Occipital lobe (tissue), 1 donor: ENCODE measurements at regions not wholly inside any gene's neighbourhood (a gene's known extent, or its start where the extent isn't known, plus 50 kb on each side); places are given as distances from the start of the nearest gene placed in this dataset.
"Not testable (repeated sequence)": the region's sequence is repeated elsewhere in the genome, so short reads cannot be mapped to it uniquely, and the experiment has no call there.

ENCODE experiments used
- DNase-seq: peaks from one replicate; lab custom pipeline; 2025; lab: John Stamatoyannopoulos, UW

DNA sequence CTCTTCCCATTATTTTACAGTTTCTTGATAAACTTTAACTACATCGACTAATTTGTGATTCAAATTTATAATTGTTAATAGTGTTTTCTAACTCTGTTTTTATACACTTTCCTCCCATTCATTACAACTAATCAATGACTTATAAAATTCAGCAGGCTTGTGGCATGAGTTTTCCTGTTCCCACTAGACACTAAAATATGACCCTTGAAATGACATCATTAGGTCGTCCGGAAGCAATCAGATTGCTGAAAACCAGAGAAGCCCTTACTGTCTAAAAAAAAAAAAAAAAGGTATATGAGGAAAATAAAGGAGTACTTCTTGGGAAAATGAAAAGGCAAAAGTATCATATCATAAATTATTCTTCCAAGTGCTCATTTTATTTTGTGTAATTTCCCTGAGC, 553.7 kb downstream of the ZNF608 start:
- DNase-seq: no peak

- DNase-seq: no peak
Measured at GRCh38 chr5:124185716-124186115, 560.7 kb downstream of the ZNF608 start.

- no peak for DNase-seq
Measured at GRCh38 chr5:124182133-124182532, 564.3 kb downstream of the ZNF608 start.

DNA sequence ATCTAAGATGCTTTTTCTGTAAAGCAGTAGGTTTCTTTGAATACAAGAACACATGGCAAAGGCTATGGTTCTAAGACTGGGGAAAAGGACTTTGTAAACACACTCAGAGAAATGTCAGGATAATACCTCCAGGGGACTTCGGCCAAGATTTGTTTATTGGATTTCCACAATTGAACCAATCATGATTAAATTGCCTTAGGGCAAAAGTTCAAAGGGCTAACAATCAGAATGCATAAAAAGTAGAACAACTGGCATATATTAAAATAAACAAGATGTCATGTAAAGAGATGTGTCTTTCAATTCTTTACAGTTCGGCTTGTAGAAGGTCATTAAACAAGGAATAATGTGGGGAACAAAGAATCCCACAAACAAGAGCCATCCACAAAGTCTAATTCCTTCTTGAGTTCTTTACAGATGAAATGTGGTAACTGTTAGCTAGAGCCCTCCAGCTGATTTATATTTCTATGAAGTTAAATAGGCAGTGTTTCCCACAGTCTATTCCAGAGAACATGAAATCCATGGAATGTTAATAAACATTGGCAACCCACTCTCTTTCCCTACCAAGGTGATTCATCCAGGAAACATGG, 565.5 kb downstream of the ZNF608 start:
- no peak for DNase-seq

DNA sequence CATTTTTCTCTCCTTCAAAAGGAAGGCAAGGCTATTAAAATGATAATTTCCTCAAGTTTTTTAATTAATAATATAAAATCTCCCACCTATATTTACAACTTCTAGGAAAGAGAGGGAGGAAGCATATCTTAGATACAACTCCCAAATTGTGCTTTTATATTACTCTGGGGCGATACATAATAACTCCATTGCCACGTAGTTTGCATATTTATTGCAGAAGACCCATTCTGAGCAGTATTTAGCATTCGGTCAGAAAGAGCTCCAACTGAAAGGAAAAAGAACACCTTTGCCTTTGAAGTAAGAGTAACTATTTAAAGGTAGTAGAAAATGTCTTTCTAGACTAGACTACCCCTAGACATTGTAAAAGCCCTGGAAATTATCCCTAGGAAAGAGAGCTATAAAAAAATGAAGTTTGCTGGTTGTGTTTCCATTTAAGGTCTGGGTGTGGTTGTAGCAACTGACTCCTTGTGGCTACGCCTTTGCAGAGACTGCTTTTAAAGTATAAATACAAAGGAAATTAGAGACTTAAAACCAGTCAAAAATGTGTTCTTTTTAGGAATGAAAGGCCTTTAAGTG, 566.1 kb downstream of the ZNF608 start:
- DNase-seq: no peak

DNA sequence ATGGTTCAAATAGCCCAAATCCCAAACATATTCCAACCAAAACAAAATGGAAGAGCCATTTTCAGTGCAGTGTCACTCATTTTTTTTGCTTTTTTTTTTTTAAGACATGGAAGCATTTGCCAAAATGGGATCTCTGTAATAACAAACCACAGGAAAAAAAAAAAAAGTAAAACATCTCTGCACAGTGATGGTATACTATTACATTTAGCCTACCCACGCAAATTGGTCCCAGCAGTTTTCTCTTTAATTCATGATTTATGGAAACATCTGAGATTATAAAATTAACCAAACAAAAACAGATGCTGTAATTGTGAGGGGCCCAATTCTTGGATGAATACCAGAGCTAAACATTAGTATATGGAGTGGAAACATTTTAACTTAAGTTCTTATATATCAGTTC, 566.6 kb downstream of the ZNF608 start:
- no peak for DNase-seq

- no peak for DNase-seq
Measured at GRCh38 chr5:124178050-124178449, 568.4 kb downstream of the ZNF608 start.

DNA sequence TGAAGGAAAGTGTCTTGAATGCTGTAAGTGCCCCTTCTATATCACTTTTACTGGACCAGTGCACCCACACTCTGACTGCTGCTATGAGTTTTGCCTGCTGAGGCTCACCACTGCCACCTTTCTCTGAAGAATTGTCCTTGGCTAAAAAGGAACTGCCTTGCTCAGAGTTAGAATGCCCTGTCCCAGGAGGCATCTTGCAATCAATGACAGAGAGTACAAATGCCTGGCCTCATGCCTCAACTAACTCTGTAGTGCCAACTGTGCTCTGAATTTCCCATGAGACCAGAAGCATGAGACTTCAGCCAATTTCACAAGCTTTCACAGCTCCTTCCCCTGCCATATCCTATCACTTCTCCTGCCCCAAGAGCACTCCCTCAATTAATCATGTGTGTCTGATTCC, 569.7 kb downstream of the ZNF608 start:
- DNase-seq: no peak

DNA sequence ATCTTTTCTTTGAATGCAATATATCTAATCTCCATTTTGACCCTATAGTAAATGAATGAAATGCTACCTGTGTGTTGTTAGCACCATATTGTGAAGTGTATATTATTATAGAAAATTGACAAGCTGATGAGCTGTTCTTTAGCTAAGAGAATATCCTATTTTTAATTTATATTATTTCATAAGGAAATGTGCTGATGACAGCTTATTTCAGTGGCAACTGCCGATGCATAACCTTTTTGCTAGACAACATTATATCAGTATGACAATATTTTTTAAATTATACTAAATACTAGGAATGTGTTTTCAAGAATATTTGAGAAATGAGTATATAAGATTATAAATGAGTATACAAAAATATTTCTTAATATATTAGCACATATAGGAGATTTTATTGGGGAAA, 573.1 kb downstream of the ZNF608 start:
- DNase-seq: no peak

- no peak for DNase-seq
Measured at GRCh38 chr5:124172389-124173003, 573.9 kb downstream of the ZNF608 start.

- not testable (repeated sequence) for DNase-seq
Measured at GRCh38 chr5:124168093-124168492, 578.3 kb downstream of the ZNF608 start.

GRCh38 chr5:124162767-124163532, 583.5 kb downstream of the ZNF608 start:
- peak; percentile 83 for DNase-seq

- no peak for DNase-seq
Measured at GRCh38 chr5:124161266-124161665, 585.2 kb downstream of the ZNF608 start.

- no peak for DNase-seq
Measured at GRCh38 chr5:124160265-124160664, 586.2 kb downstream of the ZNF608 start.

GRCh38 chr5:124157320-124157719, 589.1 kb downstream of the ZNF608 start:
- no peak for DNase-seq

GRCh38 chr5:124156415-124156996, 589.9 kb downstream of the ZNF608 start:
- DNase-seq: no peak

DNA sequence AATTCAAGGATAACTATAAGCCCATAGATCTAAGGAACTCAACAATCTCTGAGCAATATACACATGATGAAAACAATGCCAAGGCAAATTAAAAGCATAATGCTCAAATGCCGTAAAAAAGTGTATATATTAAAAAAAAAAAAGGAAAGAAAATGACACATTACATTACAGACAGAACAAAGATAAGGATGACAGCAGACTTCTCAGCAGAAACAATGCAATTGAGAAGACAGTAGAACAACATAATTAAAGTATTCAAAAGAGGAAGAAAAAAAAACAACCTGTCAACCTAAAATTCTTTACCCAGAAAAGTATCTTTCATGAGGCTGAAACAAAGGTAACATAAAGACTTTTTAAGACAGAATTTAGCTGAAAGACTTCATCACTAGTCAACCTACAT, 591.7 kb downstream of the ZNF608 start:
- DNase-seq: no peak

DNA sequence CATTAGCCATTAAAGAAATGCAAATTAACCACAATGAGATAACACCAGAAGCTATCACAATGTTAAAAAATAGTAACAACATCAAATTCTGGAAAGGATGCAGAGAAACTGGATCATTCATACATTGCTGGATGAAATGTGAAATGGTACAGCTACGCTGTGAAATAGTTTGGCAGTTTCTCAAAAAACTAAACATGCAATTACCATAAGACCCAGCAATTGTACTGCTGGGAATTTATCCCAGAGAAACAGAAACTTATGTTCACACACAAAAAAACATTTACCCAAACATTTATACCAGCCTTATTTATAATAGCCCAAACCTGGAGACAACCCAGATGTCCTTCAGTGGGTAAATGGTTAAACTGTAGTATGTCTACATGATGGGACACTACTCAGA, 592.9 kb downstream of the ZNF608 start:
- no peak for DNase-seq

- DNase-seq: no peak
Measured at GRCh38 chr5:124148574-124148973, 597.9 kb downstream of the ZNF608 start.

DNA sequence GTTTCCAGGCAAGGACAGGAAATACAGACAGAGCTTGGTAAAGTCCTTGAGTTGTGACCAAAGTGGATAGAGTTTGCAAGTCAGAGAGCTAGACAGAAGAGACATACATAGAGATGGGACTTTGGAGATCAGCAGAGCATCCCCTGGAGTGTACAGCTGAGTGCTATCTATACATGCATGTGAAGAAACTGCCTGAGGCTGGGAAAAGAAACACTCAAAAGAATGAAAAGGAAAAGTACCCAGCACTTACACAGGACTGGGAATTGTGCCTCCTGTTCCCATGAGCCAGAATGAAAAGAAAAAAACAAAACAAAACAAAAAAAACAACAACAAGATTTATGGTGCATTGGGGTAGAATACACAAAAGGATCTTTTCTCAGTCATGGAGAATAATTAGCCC, 606.4 kb downstream of the ZNF608 start:
- no peak for DNase-seq

DNA sequence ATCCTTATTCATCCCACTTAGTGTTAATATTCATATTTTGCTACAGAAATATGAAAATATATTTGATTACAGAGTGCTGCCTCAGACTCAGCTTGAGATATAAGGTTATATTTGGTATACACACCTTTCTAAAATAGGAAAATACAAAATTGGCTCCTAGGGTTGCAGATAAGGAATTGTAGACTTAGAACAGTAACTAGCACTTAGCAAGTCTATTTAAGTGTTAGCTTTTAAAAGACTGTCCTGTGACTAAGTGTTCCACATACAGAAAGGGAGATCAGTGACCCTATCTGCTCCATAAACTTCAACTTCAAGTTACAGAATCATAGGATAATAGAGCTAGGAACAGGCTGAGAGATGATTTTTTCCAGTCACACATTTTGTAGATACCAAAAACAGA, 607.0 kb downstream of the ZNF608 start:
- DNase-seq: no peak

DNA sequence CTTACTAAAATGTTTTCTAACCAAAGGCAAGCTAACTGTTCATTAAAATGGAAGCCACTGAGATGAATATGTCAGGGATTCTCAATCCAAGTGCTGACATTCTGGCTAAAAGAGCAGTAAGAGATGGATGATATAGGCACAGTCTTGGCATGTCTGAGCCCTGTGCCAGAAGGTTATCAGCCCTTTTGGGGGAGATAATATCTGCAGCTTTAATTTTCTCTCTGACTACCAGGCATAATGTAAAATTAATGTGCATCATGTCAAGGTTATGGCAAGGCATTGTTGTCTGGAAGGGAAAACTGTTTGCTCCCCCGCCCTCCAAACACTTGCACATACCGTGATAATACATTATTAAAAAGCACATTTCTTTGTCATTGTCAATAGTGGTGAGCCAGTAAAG, 609.8 kb downstream of the ZNF608 start:
- no peak for DNase-seq
